ENCODE measurements at regions not wholly inside any gene's neighbourhood (a gene's known extent, or its start where the extent isn't known, plus 50 kb on each side); places are given as distances from the start of the nearest gene placed in this dataset.

GRCh38 chr22:22111983-22112382, 129.4 kb upstream of the TOP3B start:
- TF ChIP-seq CTCF (IDR thresholded peaks at IDR 0.05) = no peak
- no peak for TF ChIP-seq POLR2A (IDR thresholded peaks at IDR 0.05)

All from Peyer's patch (tissue), 4 donors.